ENCODE measurements at regions not wholly inside any gene's neighbourhood (a gene's known extent, or its start where the extent isn't known, plus 50 kb on each side); places are given as distances from the start of the nearest gene placed in this dataset.
"Not testable (repeated sequence)": the region's sequence is repeated elsewhere in the genome, so short reads cannot be mapped to it uniquely, and the experiment has no call there.

GRCh38 chr3:69688400-69688799 lies 50.9 kb upstream of the MITF start:
- no peak for DNase-seq

GRCh38 chr3:69687641-69688040 lies 51.6 kb upstream of the MITF start:
- no peak for DNase-seq

GRCh38 chr3:69686056-69686455 lies 53.2 kb upstream of the MITF start:
- DNase-seq = no peak

- DNase-seq = no peak
Observed at GRCh38 chr3:69684309-69684961, 54.8 kb upstream of the MITF start.

GRCh38 chr3:69683082-69683806 lies 56.0 kb upstream of the MITF start:
- DNase-seq = no peak

- DNase-seq = not testable (repeated sequence)
Observed at GRCh38 chr3:69677456-69677855, 61.8 kb upstream of the MITF start.

- DNase-seq = no peak
Observed at GRCh38 chr3:69675786-69676530, 63.3 kb upstream of the MITF start.

- DNase-seq = no peak
Observed at GRCh38 chr3:69674752-69675151, 64.5 kb upstream of the MITF start.

- peak; percentile 54 for DNase-seq
Observed at GRCh38 chr3:69671082-69671952, 67.9 kb upstream of the MITF start.

GRCh38 chr3:69669070-69669469 lies 70.2 kb upstream of the MITF start:
- DNase-seq = no peak

- DNase-seq = no peak
Observed at GRCh38 chr3:69665026-69665737, 74.1 kb upstream of the MITF start.

- no peak for DNase-seq
Observed at GRCh38 chr3:69660631-69661030, 78.6 kb upstream of the MITF start.

- DNase-seq = no peak
Observed at GRCh38 chr3:69659180-69659910, 79.9 kb upstream of the MITF start.

GRCh38 chr3:69658514-69659140 lies 80.6 kb upstream of the MITF start:
- peak; percentile 57 for DNase-seq

GRCh38 chr3:69657030-69657429 lies 82.2 kb upstream of the MITF start:
- DNase-seq = not testable (repeated sequence)

GRCh38 chr3:69651765-69652164 lies 87.5 kb upstream of the MITF start:
- DNase-seq = no peak

- DNase-seq = no peak
Observed at GRCh38 chr3:69650066-69650419, 89.2 kb upstream of the MITF start.

- DNase-seq = no peak
Observed at GRCh38 chr3:69649120-69650065, 89.9 kb upstream of the MITF start.

- no peak for DNase-seq
Observed at GRCh38 chr3:69648126-69648525, 91.1 kb upstream of the MITF start.
